DND-41 (cell line): ENCODE measurements at regions not wholly inside any gene's neighbourhood (a gene's known extent, or its start where the extent isn't known, plus 50 kb on each side); places are given as distances from the start of the nearest gene placed in this dataset.

ENCODE experiments used
- CTCF ChIP-seq: IDR thresholded peaks from 2 replicates; pipeline ENCODE4 v1.5.1; 2012; ENCODE audit warnings: borderline replicate concordance, low read length, moderate library complexity, mild to moderate bottlenecking; ENCODE audit not compliant: poor library complexity, severe bottlenecking; ENCODE audit errors: extremely low read depth
- EZH2 ChIP-seq: IDR thresholded peaks from 3 replicates; pipeline ENCODE4 v1.6.1; 2012; ENCODE audit warnings: borderline replicate concordance, low read depth, mild to moderate bottlenecking, moderate library complexity, low read length, inconsistent platforms; ENCODE audit not compliant: severe bottlenecking

DNA sequence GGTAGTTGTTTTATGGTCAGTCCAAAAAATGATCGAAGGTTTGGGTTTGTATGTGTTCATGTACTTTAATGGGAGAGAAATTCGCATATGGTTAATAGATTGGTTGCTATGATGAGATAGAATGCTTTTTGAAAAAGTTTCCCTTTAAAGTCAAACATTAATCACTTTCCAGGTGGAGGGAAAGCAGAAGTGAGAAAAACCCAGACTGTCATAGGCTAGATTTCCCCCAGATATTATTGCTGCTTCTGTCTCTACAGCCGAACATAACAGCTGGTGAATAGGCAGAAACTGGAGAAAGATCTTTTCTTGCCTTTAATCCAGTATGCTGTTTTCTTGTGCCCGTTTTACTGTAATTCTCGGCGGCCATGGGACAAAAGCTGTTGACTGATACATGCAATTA is 287.6 kb downstream of the SOX2 start:
- TF ChIP-seq CTCF (no peak), EZH2 (no peak)
